LHCN-M2 (cell line): ENCODE measurements at regions not wholly inside any gene's neighbourhood (a gene's known extent, or its start where the extent isn't known, plus 50 kb on each side); places are given as distances from the start of the nearest gene placed in this dataset.

Experiments
- DNase-seq: peaks from one replicate; pipeline ENCODE4 v3.0.0-alpha.2; 2012; ENCODE audit warnings: low read depth

DNA sequence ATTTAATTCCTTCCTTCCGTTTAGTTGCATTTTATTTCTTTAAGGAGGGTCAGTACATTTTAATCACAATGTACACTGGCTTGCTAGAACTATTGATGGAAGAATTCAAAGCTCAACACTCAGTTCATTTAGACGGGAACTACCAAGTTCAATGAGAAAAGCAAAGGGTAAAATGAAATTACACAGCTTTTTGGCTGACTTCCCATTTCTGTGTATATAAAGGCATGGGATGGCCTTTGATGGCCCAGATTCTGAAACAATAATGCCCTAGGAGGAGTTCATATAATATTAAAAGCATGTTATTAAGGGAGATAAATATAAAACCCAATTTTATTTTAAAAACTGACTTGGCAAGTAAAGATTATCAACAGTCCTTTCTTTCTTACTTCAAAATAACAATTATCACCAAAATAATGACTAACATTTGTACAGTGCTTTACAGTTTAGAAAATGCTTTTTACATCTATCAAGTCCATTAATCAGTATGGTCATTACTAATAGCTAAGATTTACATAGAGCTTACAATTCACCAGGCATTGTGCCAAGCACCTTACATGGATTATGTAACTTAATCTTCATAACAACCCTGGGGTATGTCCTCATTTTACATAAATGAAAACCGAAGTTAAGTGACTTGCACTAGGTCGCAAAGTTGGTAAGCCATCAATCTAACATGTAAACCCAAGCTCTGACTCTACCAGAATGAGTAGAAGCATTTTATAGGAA lies 402.4 kb downstream of the OMA1 start:
- no peak for DNase-seq

DNA sequence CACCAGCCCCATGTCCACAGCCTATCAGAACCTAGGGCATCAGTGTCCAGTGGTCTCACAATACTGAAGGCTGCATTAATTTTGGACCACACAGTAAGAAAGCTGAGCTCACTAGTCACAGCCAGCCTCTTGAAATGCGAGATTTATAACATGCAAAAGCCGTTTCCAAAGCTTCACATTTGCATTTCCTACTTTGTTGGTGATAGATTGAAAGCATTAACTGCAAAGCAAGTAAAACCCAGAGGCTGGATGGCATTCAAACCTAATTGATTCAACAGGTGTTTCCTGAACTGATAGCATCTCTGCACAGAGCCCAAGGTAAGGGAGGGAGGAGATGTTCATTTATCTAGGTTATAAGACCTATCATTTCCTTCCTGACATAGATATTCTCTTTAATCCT lies 410.1 kb downstream of the OMA1 start:
- DNase-seq = no peak

DNA sequence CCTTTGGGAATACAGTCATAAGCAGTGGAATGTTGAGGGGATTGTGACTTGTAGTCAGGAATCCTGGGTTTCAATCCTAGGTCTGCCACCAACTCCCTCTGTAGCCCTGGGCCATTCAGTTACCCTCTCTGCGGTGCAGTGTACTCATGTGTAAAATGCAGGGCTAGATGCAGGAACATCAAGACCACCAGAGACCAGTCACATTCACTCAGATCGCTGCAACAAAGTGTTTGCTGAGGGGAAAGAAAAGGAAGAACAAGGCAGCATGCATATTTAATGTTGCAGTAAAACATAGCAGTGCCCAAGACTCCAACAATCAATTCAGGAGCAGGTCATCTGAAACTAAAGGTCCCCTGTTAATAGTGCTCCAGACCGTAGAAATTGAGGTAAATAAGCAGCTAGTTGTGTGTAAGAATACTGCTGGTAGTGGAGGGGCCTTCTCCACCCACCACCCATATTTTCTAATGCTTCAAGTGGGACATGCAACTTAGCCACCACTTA lies 410.7 kb downstream of the OMA1 start:
- DNase-seq = no peak

DNA sequence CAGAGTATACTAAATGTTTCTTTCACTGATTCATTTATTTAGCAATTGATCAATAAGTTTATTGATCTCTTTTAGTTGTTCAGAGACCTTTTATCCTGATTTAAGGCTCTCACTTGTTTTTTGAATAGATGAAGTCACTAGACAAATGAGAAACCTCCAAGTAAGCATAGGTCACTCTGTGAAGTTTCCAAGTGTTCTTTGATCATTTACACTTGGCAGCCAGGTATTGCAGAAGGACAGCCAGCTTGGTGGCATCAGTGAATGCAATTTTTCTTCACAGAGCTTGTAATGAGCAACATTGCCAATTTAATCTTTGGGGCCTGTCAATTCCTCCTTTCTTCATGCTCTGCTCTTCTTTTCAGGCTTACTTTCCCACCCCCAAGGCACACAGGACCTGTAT lies 413.0 kb downstream of the OMA1 start:
- DNase-seq = no peak

DNA sequence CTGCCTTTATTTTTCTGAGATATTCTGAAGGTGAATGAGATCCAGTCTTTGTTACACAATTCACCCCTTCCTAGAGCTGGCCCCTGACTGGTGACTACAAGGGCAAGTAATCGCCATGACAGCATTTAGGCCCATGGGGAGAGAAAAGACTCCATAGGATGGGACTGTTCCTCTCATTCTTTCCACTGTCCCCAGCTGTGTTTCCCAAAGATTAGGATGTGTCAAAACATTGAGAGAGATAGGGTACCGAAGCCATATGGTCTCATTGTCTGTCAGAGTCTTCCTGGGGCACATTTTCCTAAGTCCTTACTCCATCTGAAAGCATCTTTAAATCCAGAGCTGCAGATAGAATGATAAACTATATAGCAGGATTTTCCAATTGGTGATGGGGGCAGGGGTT lies 423.5 kb downstream of the OMA1 start:
- no peak for DNase-seq

DNA sequence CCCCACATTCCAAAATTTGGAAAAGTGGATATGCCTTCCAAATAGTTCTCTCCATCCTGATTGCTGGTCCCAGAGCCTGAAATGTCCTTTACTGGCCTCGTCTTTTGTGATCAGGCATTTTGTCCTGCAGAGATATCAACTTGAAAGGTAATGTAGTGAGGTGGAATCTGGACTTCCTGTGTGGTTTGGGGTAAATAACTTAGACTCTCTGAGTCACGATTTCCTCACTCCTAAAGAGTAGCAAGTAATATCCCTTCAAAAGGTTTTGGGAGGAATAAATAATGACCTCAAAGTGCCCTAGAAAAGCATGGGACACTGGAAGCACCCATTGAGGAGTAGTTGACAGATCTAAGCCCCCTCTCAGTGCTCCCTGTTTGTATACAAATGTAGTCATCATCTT lies 426.6 kb downstream of the OMA1 start:
- DNase-seq = no peak

DNA sequence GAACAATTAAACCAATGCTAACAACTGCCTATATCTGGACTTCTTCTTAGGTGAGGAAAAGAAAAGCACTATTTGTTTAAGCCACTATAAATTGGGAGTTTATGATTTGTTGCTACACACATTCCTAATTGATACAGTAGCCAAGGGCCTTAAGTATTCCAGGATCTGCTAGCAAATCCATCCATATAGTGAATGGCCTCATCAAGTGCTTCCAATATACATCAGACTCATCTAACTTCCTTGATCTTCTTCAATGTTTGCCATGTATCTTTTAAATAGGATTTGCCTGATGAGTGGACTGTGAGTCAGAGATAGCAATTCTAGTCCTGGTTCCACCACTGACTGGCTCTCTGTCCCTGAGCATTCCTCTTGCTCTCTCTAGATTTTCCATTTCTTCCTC lies 430.2 kb downstream of the OMA1 start:
- DNase-seq = no peak

DNA sequence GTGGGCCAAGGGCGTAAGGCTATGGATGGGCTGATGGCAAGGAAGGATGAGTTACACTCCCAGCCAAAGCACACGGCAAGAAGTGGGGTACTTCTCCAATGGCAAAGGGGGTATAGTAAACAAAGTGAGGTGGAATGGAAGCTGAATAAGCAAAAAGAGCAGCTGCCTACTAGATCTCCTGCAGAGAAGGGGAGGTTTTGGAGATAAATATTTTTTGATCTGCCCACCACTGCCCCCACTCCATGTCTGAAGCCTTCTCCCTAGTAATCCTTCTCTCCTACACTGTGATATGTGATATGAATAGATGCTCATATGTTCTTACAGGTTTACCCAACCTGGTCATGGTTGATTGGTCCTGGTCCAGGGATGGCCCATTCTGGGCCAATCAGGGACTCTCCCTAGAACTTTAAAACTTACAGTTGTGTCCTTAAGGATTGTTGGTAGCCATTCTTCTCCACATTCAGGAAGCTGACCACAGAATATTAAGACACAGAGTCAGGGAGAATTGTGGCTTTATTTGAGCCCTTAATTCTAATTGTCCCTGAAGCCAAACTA lies 436.8 kb downstream of the OMA1 start:
- DNase-seq = no peak

DNA sequence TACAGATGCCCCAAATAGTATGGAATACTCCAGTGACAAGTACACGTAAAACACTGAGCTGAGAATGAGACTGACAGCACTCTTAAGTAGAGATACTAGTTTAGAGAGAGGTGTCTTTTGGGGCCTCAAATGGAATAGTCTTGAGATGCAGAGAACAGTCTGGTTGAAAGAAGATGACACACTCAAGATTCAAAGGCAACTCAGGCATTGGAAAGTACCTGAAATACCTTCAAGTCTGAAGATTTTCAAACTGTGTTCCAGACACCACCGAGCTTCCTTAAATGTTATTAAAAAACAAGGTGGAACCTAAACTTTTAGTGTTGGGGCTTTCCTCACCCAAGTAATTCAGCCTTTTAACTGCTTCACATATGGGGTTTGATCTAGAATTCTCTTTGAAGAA lies 437.7 kb downstream of the OMA1 start:
- no peak for DNase-seq

DNA sequence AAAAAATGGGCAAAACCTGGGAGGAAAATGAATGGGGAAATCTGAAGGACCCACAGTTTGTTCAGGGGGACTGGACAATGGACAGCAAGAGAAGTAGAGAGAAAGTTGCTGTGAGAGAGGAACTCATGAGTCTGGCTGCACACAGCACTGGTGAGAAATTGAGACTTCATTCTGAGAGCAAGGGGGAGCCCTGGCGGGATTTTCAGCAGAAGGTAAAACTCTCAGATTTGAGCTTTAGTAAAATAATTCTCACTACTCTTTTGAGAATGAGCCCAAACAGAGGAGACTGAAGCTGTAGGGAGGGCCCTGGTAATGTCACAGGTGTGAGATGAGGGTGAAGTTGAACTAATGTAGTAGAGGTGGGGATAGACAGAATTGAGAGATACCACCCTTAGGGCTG lies 438.6 kb downstream of the OMA1 start:
- no peak for DNase-seq

DNA sequence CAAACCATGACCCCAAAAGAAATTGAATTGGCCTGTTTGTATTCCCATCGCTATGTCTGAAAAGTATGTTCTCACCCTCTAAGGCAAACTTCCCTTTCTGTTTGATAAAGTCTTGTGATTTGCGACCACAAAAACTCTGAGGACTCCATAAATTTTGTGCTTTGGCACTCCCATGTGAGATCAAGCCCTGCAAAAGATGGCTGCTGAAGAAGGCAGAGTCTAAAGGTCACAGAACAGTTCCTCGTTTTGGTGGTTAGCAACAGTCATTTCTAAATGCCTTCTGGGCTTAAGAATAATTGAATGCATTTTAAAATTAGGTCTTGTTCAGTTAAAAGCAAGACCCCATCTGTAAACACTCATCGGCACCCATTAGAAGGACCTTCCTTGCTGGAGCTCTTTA lies 441.6 kb downstream of the OMA1 start:
- no peak for DNase-seq

DNA sequence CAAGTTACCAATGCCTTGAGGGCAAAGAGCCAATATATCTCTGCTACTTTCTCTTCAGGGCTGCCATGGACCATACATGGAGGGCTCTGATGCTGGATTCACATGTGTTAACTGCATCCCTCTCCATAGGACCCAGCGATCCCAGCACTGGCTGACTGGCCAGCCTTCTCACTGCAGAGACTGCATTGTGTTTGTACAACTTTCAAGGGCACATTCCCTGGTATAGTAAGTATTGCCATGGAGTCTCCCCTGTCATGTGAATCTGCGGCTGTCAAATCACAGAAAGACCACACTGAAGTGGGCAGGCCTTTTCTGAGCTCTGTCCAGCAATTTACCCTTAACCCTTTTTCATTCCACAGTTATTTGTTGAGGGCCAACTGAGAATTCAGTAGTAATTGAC lies 449.8 kb downstream of the OMA1 start:
- DNase-seq = no peak

DNA sequence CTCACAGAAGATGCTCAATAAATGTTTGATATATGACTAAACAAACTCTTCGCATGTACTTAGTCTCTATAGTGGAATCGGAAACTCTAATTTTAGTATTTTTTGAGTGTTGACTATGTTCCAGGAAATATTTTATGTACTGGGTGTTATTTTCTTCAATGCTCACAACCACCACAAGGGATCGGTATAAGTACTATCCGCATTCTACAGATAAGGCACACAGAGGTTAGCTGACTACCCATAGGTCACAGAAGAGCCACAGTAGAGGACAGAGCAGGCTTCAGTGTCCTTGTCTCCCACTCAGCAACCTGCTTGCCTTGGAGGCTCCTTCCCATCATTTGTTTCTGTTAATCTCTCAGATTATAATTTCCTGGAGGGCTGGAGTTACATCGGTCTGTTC lies 451.3 kb downstream of the OMA1 start:
- DNase-seq = no peak

DNA sequence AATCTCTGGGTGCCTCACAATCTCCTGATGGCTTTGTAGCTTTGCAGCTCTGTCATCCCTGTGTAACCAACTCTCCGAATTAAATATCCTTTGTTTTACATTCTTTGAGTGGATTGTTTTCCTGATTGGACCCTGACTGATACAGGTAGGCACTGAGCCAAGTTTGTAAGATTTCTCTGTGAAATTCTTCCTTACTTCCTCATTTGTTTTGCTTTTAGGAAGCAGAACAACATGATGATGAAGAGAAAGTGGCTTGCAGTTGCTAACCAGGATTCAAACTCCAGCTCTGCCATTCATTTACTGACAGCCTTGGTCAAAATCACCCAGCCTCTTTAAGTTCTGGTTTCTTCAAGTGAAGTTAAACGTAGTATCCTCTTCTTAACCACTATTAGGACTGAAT lies 452.3 kb downstream of the OMA1 start:
- no peak for DNase-seq

DNA sequence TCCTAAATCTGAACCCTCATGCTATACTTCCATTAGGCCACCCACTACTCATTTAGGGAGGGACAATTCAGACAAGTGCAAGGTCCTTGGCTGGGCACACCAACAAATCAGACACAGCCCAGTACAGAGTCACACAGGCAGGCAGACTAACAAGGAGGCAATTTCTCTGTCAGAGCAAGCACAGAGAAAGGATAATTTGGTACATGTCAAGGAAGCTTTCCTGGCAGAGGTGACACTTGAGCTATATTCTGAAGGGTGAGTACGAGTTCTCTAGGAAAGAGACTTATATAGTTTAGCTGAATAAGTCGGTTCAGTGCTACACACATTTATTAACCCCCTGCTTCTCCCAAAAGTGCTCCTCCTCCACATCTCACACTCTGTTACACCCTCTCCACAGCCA lies 455.9 kb downstream of the OMA1 start:
- no peak for DNase-seq

DNA sequence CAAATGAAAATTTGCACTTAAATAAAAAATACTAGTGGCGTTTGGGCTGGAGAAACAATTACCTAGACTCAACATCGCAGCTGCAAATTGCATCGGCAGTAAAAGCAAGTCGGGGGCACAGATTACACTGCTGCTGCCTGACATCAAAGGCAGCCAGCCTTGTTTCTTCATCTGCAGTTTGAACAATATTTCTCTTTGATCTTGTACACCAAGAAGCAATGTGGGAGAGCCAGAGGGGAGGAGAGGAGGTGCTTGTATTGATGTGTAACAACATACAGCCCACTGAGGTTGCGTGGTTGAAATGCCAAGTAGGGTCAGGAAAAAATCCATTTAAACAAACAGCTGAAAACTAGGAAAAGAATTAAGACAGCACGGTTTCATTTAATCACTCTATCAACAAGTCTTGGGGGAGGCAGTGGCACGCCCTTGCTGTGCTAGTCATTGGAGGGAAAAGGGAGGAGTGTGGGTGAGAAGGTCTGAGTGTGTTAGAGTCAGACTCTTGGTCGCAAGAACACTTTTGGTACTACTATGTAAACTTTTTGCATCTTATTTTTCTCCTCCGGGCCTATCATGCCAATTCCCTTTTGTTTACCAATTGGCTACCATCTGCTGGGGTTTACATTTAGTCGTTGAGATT lies 456.5 kb downstream of the OMA1 start:
- no peak for DNase-seq

DNA sequence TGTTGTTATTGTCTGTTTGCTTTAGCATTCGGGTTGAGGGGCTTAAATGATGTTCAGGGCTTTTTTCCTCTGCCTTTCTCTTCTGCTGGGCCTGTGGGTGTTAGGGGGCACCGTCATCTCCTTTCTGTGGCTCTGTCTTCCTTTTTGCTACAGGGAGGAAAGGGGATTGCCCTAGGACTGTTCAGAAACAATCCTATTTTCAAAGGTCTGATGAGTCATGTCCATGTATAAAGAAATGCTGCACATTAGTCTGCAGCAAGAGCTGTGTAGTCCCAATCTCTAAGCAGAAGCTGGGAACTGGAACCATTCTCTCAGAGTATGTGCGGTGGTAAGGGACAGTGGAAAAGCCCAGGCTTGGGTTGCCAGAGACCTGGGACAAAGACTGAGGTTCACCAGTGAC lies 462.3 kb downstream of the OMA1 start:
- DNase-seq = no peak

DNA sequence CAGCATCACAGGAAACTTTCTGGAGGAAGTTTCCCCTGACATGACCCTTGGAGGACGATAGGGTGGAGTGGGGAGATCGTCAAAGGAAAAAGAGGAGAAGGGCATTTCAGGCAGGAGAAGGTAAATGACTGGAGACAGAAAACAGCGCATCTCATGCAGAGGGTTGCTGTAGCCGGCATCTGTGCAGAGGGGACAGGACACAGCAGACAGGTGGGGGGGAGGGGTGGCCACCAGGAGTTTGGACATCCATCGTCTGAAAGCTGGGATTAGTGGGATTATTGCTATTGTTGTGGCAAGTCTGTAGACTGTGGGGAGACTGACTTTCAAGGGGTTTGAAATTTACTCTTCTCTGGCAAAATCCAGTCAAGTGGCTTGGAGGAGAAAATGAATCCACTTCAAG lies 463.9 kb downstream of the OMA1 start:
- no peak for DNase-seq

DNA sequence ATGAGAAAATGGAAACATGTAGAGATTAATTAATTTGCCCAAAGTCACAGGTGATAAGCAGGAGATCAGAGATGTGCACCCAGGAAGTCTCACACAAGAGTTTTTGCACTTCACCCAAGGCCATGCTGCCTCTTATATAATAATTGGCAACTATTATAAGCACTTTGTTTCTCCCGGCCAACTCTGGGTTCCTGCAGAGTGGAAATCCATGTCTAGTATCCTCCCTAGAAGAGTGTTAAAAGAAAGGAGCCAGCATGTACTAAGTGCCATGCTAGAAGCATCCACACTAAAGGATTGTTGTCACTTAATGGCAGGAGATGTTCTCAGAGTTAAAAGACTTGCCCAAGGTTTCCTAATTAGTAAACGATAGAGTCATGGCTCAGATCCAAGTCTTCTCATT lies 470.3 kb downstream of the OMA1 start:
- no peak for DNase-seq

DNA sequence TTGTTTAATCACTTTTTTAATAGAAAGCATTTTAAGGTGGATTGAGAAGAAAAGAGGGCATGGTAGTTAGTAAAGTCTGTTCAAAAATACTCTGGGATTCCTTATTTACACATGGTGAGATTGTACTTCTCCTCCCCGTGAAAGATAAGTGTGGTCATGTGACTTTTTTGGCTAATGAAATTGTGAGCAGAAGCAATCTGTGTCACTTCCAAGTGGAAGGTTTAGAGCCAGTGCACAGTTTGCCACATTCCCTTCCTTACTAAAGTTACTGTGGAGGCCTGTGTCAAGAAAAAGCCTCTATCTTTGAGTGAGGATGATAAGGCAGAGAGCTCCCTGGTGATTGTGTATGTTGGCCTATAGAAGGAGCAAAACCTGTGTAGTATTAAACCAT lies 471.3 kb downstream of the OMA1 start:
- no peak for DNase-seq

DNA sequence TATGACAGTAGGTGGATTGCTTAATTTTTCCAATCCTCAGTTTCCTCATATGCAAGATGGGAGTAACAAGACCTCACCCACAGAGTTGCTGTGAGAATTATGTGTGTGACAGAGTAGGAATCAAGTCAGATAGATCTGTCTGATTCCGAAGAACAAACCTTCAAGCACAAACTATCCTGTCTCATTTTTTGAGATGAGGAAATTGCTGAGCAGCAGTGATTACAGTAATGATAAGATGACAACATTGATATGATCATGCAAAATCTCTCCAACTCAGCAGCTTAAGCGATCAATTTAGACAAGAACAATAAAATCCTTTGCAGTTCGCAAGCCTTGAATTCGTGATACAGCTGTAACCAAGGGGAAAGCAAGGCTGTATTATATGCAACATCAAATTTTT lies 474.1 kb downstream of the OMA1 start:
- no peak for DNase-seq

DNA sequence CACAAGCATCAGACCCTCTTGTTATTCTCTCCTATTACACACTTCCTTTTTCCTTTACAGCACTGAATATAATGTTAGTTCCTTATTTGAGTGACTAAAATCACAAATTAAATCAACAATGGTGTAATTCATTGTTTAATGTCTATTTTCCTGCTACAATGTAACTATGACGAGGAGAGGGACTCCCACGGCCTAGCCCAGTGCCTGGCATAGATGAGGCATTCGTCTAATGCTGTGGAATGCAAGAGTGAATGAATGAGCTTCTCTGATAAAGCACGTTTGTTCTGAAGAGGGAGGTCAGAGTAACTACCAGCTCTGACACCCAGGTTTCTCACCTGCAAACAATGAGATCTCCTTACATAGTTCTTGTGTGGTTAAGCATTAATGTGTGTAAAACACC lies 479.4 kb downstream of the OMA1 start:
- no peak for DNase-seq

DNA sequence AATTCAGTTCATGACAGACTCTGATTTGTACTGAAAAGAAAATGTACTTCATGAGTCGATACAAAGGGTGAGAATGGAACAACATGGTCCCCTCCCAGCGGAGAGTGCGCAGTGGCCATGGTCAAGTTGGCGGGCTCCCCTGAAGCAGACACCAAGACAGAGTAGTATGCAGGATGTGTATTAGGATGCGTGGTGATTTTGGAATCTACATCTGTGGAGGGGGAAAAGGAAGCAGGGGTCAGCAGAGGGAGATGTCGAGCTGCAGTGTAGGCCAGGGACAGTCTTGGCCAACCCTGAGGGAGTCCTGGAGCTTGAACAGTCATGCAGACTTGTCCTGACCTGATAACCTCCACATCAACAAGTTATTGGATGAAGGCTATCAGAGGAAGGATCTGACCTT lies 481.0 kb downstream of the OMA1 start:
- no peak for DNase-seq
